ENCODE measurements at regions not wholly inside any gene's neighbourhood (a gene's known extent, or its start where the extent isn't known, plus 50 kb on each side); places are given as distances from the start of the nearest gene placed in this dataset.

- Mint-ChIP-seq H3K4me1 (ENCODE audit: low read depth, unreplicated experiment) (peaks cover 7% of the 10 kb centered on the region), H3K27me3 (ENCODE audit: insufficient read depth, unreplicated experiment) (peaks cover 3% of the 10 kb centered on the region), H3K27ac (ENCODE audit: unreplicated experiment) (no peak overlapping the region), H3K9me3 (ENCODE audit: unreplicated experiment) (peaks cover 8% of the 10 kb centered on the region), H3K36me3 (ENCODE audit: insufficient read depth, unreplicated experiment) (no peaks in the 10 kb centered on the region), H3K4me3 (ENCODE audit: unreplicated experiment) (no peak overlapping the region)
- DNase-seq = no peak
- intact Hi-C loops (cut with micrococcal nuclease; ENCODE audit: unreplicated experiment) = no loop called here
- no TSS peak for BruUV-seq (replicated peaks)
- TF ChIP-seq CTCF (IDR thresholded peaks at IDR 0.05; ENCODE audit: insufficient read depth in 1 of 2, low read depth in 1 of 2, low read length in 1 of 2, severe bottlenecking in 1 of 2, unreplicated experiment in 1 of 2) = no peak
- Histone ChIP-seq H3K36me3 (ENCODE audit: control insufficient read depth, insufficient read depth, low read length) (no peaks in the 10 kb centered on the region), H3K9me3 (no peaks in the 10 kb centered on the region), H3K27me3 (replicated peaks; ENCODE audit: control insufficient read depth, insufficient read depth, low read length) (no peaks in the 10 kb centered on the region), H3K4me3 (ENCODE audit: low read depth, low read length) (no peak overlapping the region), H3K4me1 (no peaks in the 10 kb centered on the region)
- ChIA-PET POLR2A (no interaction called here), CTCF (no interaction called here)
Observed at GRCh38 chr2:7595206-7595605, 678.0 kb downstream of the RNF144A start.

- POLR2A ChIA-PET = no interaction called here
- CTCF ChIA-PET = no interaction called here
- H3K4me3 ChIP-seq (ENCODE audit: low read depth, low read length) = no peak overlapping the region
- no peak overlapping the region for H3K27ac Mint-ChIP-seq (ENCODE audit: unreplicated experiment)
- intact Hi-C loops (cut with micrococcal nuclease; ENCODE audit: unreplicated experiment) = no loop called here
- no peaks in the 10 kb centered on the region for H3K4me1 Mint-ChIP-seq (ENCODE audit: low read depth, unreplicated experiment)
- peaks cover 3% of the 10 kb centered on the region for H3K27me3 Mint-ChIP-seq (ENCODE audit: insufficient read depth, unreplicated experiment)
- H3K36me3 Mint-ChIP-seq (ENCODE audit: insufficient read depth, unreplicated experiment) = no peaks in the 10 kb centered on the region
- H3K9me3 ChIP-seq = peaks cover 5% of the 10 kb centered on the region; the same call in 1 of the 2 replicates
- BruUV-seq (replicated peaks) = no TSS peak
- no peak for DNase-seq
- H3K27me3 ChIP-seq (replicated peaks; ENCODE audit: control insufficient read depth, insufficient read depth, low read length) = no peaks in the 10 kb centered on the region
- H3K36me3 ChIP-seq (ENCODE audit: control insufficient read depth, insufficient read depth, low read length) = no peaks in the 10 kb centered on the region
- peaks cover 10% of the 10 kb centered on the region for H3K9me3 Mint-ChIP-seq (ENCODE audit: unreplicated experiment)
- no peaks in the 10 kb centered on the region for H3K4me1 ChIP-seq
- no peak for TF ChIP-seq CTCF (IDR thresholded peaks at IDR 0.05; ENCODE audit: insufficient read depth in 1 of 2, low read depth in 1 of 2, low read length in 1 of 2, severe bottlenecking in 1 of 2, unreplicated experiment in 1 of 2)
- no peak overlapping the region for H3K4me3 Mint-ChIP-seq (ENCODE audit: unreplicated experiment)
Observed at GRCh38 chr2:7598402-7598801, 681.2 kb downstream of the RNF144A start.

GRCh38 chr2:7599462-7600258, 682.4 kb downstream of the RNF144A start:
- no peak overlapping the region for H3K27ac Mint-ChIP-seq (ENCODE audit: unreplicated experiment)
- Histone ChIP-seq H3K9me3 (peaks cover 5% of the 10 kb centered on the region; the same call in 1 of the 2 replicates), H3K4me3 (ENCODE audit: low read depth, low read length) (no peak overlapping the region), H3K27me3 (replicated peaks; ENCODE audit: control insufficient read depth, insufficient read depth, low read length) (no peaks in the 10 kb centered on the region), H3K4me1 (no peaks in the 10 kb centered on the region), H3K36me3 (ENCODE audit: control insufficient read depth, insufficient read depth, low read length) (no peaks in the 10 kb centered on the region)
- ChIA-PET POLR2A (no interaction called here), CTCF (no interaction called here)
- peaks cover 5% of the 10 kb centered on the region for H3K27me3 Mint-ChIP-seq (ENCODE audit: insufficient read depth, unreplicated experiment)
- peaks cover 10% of the 10 kb centered on the region for H3K9me3 Mint-ChIP-seq (ENCODE audit: unreplicated experiment)
- no peaks in the 10 kb centered on the region for H3K36me3 Mint-ChIP-seq (ENCODE audit: insufficient read depth, unreplicated experiment)
- H3K4me1 Mint-ChIP-seq (ENCODE audit: low read depth, unreplicated experiment) = no peaks in the 10 kb centered on the region
- BruUV-seq (replicated peaks) = no TSS peak
- no peak overlapping the region for H3K4me3 Mint-ChIP-seq (ENCODE audit: unreplicated experiment)
- intact Hi-C loops (cut with micrococcal nuclease; ENCODE audit: unreplicated experiment) = no loop called here
- no peak for DNase-seq
- no peak for TF ChIP-seq CTCF (IDR thresholded peaks at IDR 0.05; ENCODE audit: insufficient read depth in 1 of 2, low read depth in 1 of 2, low read length in 1 of 2, severe bottlenecking in 1 of 2, unreplicated experiment in 1 of 2)

Data from Caco-2 (cell line).